KMS-11 (cell line): ENCODE measurements at regions not wholly inside any gene's neighbourhood (a gene's known extent, or its start where the extent isn't known, plus 50 kb on each side); places are given as distances from the start of the nearest gene placed in this dataset.

Experiments used
- H2AFZ ChIP-seq: fragments of 200-600 bp; sonication (generic); 2 replicates; pipeline ENCODE4 v1.6.1; 2016; ENCODE audit warnings: antibody characterized with exemption, mixed run types, low read depth
- H3K27ac ChIP-seq: fragments of 200-600 bp; sonication (generic); 2 replicates; pipeline ENCODE4 v1.6.1; 2016; ENCODE audit warnings: mild to moderate bottlenecking, mixed run types
- H3K27me3 ChIP-seq: fragments of 200-600 bp; sonication (generic); 2 replicates; pipeline ENCODE4 v1.6.1; 2017; ENCODE audit warnings: mild to moderate bottlenecking, low read depth, mixed run types, moderate library complexity; ENCODE audit not compliant: insufficient read depth
- H3K36me3 ChIP-seq: fragments of 200-600 bp; sonication (generic); 2 replicates; pipeline ENCODE4 v1.6.1; 2017; ENCODE audit warnings: mild to moderate bottlenecking, mixed run types; ENCODE audit not compliant: insufficient read depth
- H3K4me1 ChIP-seq: fragments of 200-600 bp; sonication (generic); 2 replicates; pipeline ENCODE4 v1.6.1; 2016; ENCODE audit warnings: mild to moderate bottlenecking, low read depth, mixed run types; ENCODE audit not compliant: poor library complexity, severe bottlenecking
- H3K4me2 ChIP-seq: fragments of 200-600 bp; sonication (generic); 2 replicates; pipeline ENCODE4 v1.7.0; 2016; ENCODE audit warnings: mild to moderate bottlenecking, mixed run types
- H3K4me3 ChIP-seq: fragments of 200-600 bp; sonication (generic); IDR thresholded peaks from 2 replicates; pipeline ENCODE4 v1.6.1; 2017; ENCODE audit warnings: low read depth, low read length, mixed read lengths; ENCODE audit not compliant: insufficient read depth
- H3K79me2 ChIP-seq: fragments of 200-600 bp; sonication (generic); 2 replicates; pipeline ENCODE4 v1.6.1; 2016; ENCODE audit warnings: low read depth, mixed run types; ENCODE audit not compliant: insufficient read depth
- H3K9ac ChIP-seq: fragments of 200-600 bp; sonication (generic); 2 replicates; pipeline ENCODE4 v1.6.1; 2016; ENCODE audit warnings: mild to moderate bottlenecking, mixed run types
- H4K20me1 ChIP-seq: fragments of 200-600 bp; sonication (generic); 2 replicates; pipeline ENCODE4 v1.6.1; 2016; ENCODE audit warnings: mild to moderate bottlenecking, mixed run types; ENCODE audit not compliant: insufficient read depth
- TF ChIP-seq, protein P1 (sequence below): fragments of 200-600 bp; sonication (generic); conservative IDR thresholded peaks from 2 replicates; pipeline ENCODE4 v1.6.1; 2017; ENCODE audit warnings: low read depth, mild to moderate bottlenecking, antibody characterized with exemption, low read length, moderate library complexity, mixed read lengths

DNA sequence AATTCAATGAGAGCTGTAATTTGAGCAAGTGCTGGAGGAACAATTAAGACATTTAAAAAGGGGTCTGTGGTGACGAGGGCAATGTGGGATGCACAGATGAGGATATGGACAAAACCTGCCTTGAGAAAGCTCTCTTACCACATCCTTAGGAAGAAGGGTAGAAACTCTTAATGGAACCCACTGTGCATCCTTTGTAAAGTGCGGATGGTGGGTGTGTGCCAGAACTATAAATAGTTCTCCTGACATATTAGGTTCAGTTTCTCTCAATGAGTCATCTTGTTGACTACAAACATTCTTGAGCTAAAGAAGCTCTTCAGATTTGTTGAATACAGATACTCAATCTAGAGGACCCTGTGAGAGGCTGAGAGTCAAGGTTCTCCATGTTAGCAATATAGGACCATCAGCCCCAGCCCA is 106.1 kb upstream of the ANO4 start:
- H2AFZ ChIP-seq, result no peak overlapping the region
- H3K4me2 ChIP-seq, result peak overlapping the region; percentile 37; the same call in 1 of the 2 replicates
- no peak overlapping the region for H3K9ac ChIP-seq
- no peak overlapping the region for H3K4me3 ChIP-seq
- H4K20me1 ChIP-seq, result no peaks in the 10 kb centered on the region
- H3K4me1 ChIP-seq, result peaks cover 18% of the 10 kb centered on the region
- no peaks in the 10 kb centered on the region for H3K36me3 ChIP-seq
- no peaks in the 10 kb centered on the region for H3K79me2 ChIP-seq
- TF ChIP-seq, protein P1, sequence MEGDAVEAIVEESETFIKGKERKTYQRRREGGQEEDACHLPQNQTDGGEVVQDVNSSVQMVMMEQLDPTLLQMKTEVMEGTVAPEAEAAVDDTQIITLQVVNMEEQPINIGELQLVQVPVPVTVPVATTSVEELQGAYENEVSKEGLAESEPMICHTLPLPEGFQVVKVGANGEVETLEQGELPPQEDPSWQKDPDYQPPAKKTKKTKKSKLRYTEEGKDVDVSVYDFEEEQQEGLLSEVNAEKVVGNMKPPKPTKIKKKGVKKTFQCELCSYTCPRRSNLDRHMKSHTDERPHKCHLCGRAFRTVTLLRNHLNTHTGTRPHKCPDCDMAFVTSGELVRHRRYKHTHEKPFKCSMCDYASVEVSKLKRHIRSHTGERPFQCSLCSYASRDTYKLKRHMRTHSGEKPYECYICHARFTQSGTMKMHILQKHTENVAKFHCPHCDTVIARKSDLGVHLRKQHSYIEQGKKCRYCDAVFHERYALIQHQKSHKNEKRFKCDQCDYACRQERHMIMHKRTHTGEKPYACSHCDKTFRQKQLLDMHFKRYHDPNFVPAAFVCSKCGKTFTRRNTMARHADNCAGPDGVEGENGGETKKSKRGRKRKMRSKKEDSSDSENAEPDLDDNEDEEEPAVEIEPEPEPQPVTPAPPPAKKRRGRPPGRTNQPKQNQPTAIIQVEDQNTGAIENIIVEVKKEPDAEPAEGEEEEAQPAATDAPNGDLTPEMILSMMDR, result no peak
- H3K27me3 ChIP-seq, result no peaks in the 10 kb centered on the region
- no peak overlapping the region for H3K27ac ChIP-seq

GRCh38 chr12:100692502-100692901 is 102.1 kb upstream of the ANO4 start:
- Histone ChIP-seq H3K27ac (no peak overlapping the region), H3K4me2 (no peak overlapping the region), H3K4me1 (peaks cover 21% of the 10 kb centered on the region), H3K27me3 (no peaks in the 10 kb centered on the region), H3K36me3 (no peaks in the 10 kb centered on the region), H4K20me1 (no peaks in the 10 kb centered on the region), H2AFZ (no peak overlapping the region), H3K4me3 (no peak overlapping the region), H3K79me2 (no peaks in the 10 kb centered on the region), H3K9ac (no peak overlapping the region)
- TF ChIP-seq, protein P1, result no peak

DNA sequence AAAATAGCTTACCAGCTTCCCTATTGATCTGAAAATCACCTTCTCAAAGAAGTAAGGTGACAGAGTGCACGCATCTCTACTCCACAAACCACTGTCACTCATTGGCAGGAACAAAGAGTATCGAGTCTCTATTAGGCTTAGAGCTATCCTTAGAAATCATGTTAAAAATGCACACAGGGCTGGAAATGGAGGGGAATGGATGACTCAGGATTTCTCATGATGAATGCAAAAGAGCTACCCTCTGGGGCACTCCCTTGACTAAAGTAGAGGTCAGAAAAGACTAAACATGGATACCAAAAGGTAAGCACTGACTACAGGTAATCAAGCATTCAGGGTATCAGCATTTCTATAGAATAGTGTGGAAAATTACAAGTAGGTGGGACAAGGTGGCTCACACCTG is 96.1 kb upstream of the ANO4 start:
- Histone ChIP-seq H3K4me1 (peaks cover 34% of the 10 kb centered on the region), H4K20me1 (0 out of 2 replicates have a peak, but pooled peaks cover 3% of the 10 kb centered on the region), H3K36me3 (no peaks in the 10 kb centered on the region), H3K27ac (peak overlapping the region; percentile 6; the same call in 1 of the 2 replicates), H3K79me2 (no peaks in the 10 kb centered on the region), H3K4me3 (no peak overlapping the region), H2AFZ (no peak overlapping the region), H3K27me3 (no peaks in the 10 kb centered on the region), H3K4me2 (peak overlapping the region; percentile 86), H3K9ac (no peak overlapping the region; the same call in 1 of the 2 replicates)
- TF ChIP-seq, protein P1, result no peak

GRCh38 chr12:100699209-100699608 is 95.4 kb upstream of the ANO4 start:
- no peaks in the 10 kb centered on the region for H3K36me3 ChIP-seq
- no peak overlapping the region for H2AFZ ChIP-seq
- 0 out of 2 replicates have a peak, but pooled peaks cover 3% of the 10 kb centered on the region for H4K20me1 ChIP-seq
- peak overlapping the region; percentile 86 for H3K4me2 ChIP-seq
- peak overlapping the region; percentile 6; the same call in 1 of the 2 replicates for H3K27ac ChIP-seq
- H3K27me3 ChIP-seq, result no peaks in the 10 kb centered on the region
- H3K4me1 ChIP-seq, result peaks cover 34% of the 10 kb centered on the region
- TF ChIP-seq, protein P1, result no peak
- no peak overlapping the region for H3K4me3 ChIP-seq
- no peak overlapping the region for H3K9ac ChIP-seq
- no peaks in the 10 kb centered on the region for H3K79me2 ChIP-seq
